Breast epithelium (tissue), 4 donors: ENCODE measurements at regions not wholly inside any gene's neighbourhood (a gene's known extent, or its start where the extent isn't known, plus 50 kb on each side); places are given as distances from the start of the nearest gene placed in this dataset.
"Not testable (repeated sequence)": the region's sequence is repeated elsewhere in the genome, so short reads cannot be mapped to it uniquely, and the experiment has no call there.

Source experiments
- DNase-seq, 2 donors: peaks; one replicate each; pipeline ENCODE4 v3.0.0-alpha.2; 2019; ENCODE audit warnings: low spot score in 2 of 2
- H3K27ac ChIP-seq, 2 donors: fragments of 200-600 bp; sonication (generic) in 1 of 2; one replicate each; pipeline ENCODE4 v1.5.1; 2016 to 2019; ENCODE audit warnings: mild to moderate bottlenecking in 1 of 2
- H3K27me3 ChIP-seq, 2 donors: fragments of 200-600 bp; sonication (generic) in 1 of 2; one replicate each; pipeline versions ENCODE4 v1.5.1 to v1.6.0; 2017 to 2019; ENCODE audit warnings: control low read depth in 1 of 2, mild to moderate bottlenecking in 1 of 2
- H3K36me3 ChIP-seq: fragments of 200-600 bp; one replicate; pipeline ENCODE4 v1.5.1; 2019
- H3K4me1 ChIP-seq, 2 donors: fragments of 200-600 bp; sonication (generic); one replicate each; pipeline ENCODE4 v1.5.1; 2016 to 2019; ENCODE audit warnings: control low read depth in 1 of 2
- H3K4me3 ChIP-seq, 3 donors: fragments of 200-600 bp; sonication (generic); 1 replicate in 2 of 3; 2 replicates in 1 of 3; pipeline ENCODE4 v1.5.1; 2016 to 2019; ENCODE audit warnings: mild to moderate bottlenecking in 3 of 3, moderate library complexity in 2 of 3
- H3K9me3 ChIP-seq, 2 donors: fragments of 200-600 bp; sonication (generic) in 1 of 2; one replicate each; pipeline ENCODE4 v1.5.1; 2016 to 2019; ENCODE audit warnings: control low read depth in 1 of 2
- POLR2A ChIP-seq: fragments of 450-650 bp; IDR thresholded peaks from one replicate; pipeline ENCODE4 v1.6.1; 2016; ENCODE audit warnings: antibody characterized with exemption, mild to moderate bottlenecking, moderate library complexity
- POLR2AphosphoS5 ChIP-seq, 3 donors: sonication (generic); formaldehyde crosslinking; IDR thresholded peaks; one replicate each; pipeline ENCODE4 v1.6.1; 2017; ENCODE audit warnings: antibody characterized with exemption in 3 of 3
- intact Hi-C: fragments of 100-400 bp; cut with DNase I; formaldehyde crosslinking; loops from one replicate; pipeline ENCODE4 v1.15.1; 2023; ENCODE audit warnings: low total_unique reads
- TF ChIP-seq, protein P1 (sequence below), 3 donors: fragments of 450-650 bp; IDR thresholded peaks; one replicate each; pipeline ENCODE4 v1.5.1; 2016 to 2017; ENCODE audit warnings: antibody characterized with exemption in 3 of 3, mild to moderate bottlenecking in 3 of 3, moderate library complexity in 3 of 3

DNA sequence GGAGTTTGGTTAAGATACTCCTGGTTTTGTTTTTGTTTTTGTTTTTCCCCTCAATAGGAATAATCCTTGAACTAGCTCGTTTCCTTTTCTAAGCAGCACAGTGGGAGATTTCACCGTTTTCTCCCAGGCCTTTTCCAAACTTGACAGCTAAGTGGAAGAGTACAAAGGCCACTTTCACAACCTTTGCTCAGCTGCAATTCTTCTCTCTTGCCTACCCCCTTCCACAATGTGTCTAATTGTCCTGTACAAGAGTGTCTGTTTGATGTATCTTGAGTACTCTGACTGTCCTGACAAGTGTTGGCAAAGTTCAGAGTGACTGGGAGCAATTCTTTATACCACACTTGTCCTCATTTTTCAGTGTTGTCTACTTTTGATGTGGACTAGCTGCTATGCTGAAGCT is 674.3 kb upstream of the AMOT start:
- intact Hi-C loops: no loop called here
- DNase-seq: no peak
- Histone ChIP-seq H3K4me3 (no peak overlapping the region), H3K36me3 (no peaks in the 10 kb centered on the region), H3K27ac (no peak overlapping the region), H3K4me1 (no peaks in the 10 kb centered on the region), H3K27me3 (peaks cover 0 to 23% of the 10 kb centered on the region in 2 donors), H3K9me3 (no peaks in the 10 kb centered on the region)
- TF ChIP-seq POLR2AphosphoS5 (IDR thresholded peaks at IDR 0.05) (no peak), POLR2A (no peak)
- TF ChIP-seq, protein P1, sequence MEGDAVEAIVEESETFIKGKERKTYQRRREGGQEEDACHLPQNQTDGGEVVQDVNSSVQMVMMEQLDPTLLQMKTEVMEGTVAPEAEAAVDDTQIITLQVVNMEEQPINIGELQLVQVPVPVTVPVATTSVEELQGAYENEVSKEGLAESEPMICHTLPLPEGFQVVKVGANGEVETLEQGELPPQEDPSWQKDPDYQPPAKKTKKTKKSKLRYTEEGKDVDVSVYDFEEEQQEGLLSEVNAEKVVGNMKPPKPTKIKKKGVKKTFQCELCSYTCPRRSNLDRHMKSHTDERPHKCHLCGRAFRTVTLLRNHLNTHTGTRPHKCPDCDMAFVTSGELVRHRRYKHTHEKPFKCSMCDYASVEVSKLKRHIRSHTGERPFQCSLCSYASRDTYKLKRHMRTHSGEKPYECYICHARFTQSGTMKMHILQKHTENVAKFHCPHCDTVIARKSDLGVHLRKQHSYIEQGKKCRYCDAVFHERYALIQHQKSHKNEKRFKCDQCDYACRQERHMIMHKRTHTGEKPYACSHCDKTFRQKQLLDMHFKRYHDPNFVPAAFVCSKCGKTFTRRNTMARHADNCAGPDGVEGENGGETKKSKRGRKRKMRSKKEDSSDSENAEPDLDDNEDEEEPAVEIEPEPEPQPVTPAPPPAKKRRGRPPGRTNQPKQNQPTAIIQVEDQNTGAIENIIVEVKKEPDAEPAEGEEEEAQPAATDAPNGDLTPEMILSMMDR (IDR thresholded peaks at IDR 0.05): no peak

DNA sequence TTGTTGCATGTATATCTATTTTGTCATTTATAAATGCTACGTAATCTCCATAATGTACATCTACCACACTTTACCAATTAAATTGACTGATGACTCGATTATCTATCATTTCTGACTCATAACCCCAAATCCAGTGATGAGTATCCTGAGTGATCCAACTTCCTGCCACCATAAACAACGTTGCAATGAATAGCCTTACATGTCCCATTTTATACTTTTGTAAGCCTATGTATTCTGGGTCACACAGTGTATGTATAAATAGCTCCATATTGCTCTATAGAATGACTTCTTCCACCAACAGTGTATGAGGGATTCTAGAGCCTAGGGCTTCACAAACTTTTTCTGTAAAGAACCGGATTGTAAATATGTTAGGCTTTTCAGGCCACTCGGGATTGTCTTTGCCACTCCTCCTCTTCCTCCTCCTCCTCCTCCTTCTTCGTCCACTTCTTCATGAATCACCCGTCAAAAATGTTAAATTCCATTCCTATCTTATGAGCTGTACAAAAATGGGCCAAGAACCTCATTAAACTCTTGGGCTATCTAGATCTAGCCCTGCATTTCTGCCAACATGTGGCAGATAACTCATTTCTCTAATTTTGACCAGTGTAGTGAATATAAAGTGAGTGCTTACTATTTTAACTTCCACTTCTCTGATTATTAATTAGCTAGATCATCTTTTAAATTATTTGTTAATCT is 672.2 kb upstream of the AMOT start:
- Histone ChIP-seq H3K4me3 (no peak overlapping the region), H3K27me3 (peaks cover 0 to 23% of the 10 kb centered on the region in 2 donors), H3K9me3 (no peaks in the 10 kb centered on the region), H3K27ac (no peak overlapping the region), H3K36me3 (no peaks in the 10 kb centered on the region), H3K4me1 (no peaks in the 10 kb centered on the region)
- TF ChIP-seq POLR2A: no peak
- TF ChIP-seq POLR2AphosphoS5 (IDR thresholded peaks at IDR 0.05): no peak
- TF ChIP-seq, protein P1 (IDR thresholded peaks at IDR 0.05): no peak
- DNase-seq: no peak
- intact Hi-C loops: no loop called here

DNA sequence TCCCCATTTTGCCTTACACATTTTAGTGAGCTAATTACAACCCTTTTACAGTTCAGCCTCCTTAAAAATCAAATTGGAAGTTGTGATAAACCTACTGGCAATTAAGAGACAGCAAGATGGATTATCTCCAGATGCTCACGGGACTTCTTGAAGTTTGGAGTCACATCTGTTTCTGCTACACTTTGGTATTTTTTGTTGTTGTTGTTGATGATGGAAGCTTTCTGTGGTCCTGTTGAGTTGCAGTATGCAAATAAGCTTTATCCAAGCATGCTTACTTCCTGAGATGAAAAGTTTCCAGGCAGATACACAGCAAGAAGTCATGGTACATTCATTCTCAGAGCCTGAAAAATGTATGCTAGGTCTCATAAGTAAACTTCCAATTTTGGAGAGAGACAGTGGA is 670.0 kb upstream of the AMOT start:
- TF ChIP-seq, protein P1 (IDR thresholded peaks at IDR 0.05): no peak
- TF ChIP-seq POLR2AphosphoS5 (IDR thresholded peaks at IDR 0.05): no peak
- no peak overlapping the region for H3K4me3 ChIP-seq
- H3K9me3 ChIP-seq: no peaks in the 10 kb centered on the region
- peaks cover 0 to 19% of the 10 kb centered on the region in 2 donors for H3K27me3 ChIP-seq
- DNase-seq: no peak
- H3K27ac ChIP-seq: no peak overlapping the region
- no peaks in the 10 kb centered on the region for H3K36me3 ChIP-seq
- H3K4me1 ChIP-seq: no peaks in the 10 kb centered on the region
- intact Hi-C loops: no loop called here

DNA sequence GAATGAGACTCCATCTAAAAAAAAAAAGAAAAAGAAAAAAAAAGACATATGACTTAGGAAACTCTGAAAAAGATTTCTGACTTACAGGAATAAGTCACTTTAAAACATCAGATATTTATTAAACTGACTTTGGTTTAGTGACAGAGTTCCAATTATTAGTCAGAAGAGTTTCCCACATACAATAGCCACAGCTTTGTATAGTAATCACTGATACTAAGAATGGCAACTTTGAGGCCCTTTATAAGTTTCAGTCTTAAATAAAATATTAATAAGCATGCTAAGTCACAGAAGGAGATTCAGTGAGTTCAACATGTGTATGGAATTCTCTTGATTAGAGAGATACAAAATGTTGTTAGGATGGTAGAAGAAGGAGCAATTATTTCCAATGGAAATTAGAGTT is 652.3 kb upstream of the AMOT start:
- no peaks in the 10 kb centered on the region for H3K4me1 ChIP-seq
- H3K36me3 ChIP-seq: no peaks in the 10 kb centered on the region
- no peak overlapping the region for H3K4me3 ChIP-seq
- no peak for TF ChIP-seq POLR2A
- no peak for TF ChIP-seq POLR2AphosphoS5 (IDR thresholded peaks at IDR 0.05)
- TF ChIP-seq, protein P1 (IDR thresholded peaks at IDR 0.05): no peak
- DNase-seq: no peak
- H3K27ac ChIP-seq: no peak overlapping the region
- H3K9me3 ChIP-seq: no peaks in the 10 kb centered on the region
- intact Hi-C loops: no loop called here
- peaks cover 0 to 13% of the 10 kb centered on the region in 2 donors for H3K27me3 ChIP-seq

DNA sequence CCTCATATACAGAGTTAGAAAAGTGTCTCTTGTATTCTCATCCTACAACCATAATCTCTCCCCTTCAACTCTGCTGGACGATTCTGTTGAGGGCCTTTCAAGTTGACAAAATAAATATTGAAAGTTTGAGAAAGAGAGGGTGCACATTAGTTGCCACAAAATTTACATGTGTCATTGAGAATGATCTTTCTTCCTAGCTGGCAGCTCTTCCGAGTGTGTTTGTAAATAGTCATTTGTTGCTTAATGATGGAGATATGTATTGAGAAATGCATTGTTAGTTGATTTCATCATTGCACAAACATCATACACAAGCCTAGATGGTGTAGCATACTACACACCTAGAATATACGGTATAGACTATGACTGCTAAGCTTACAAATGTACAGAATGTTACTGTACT is 632.8 kb upstream of the AMOT start:
- Histone ChIP-seq H3K36me3 (no peaks in the 10 kb centered on the region), H3K27ac (no peak overlapping the region), H3K27me3 (peaks cover 0 to 7% of the 10 kb centered on the region in 2 donors), H3K4me1 (no peaks in the 10 kb centered on the region), H3K4me3 (no peak overlapping the region), H3K9me3 (no peaks in the 10 kb centered on the region)
- no peak for DNase-seq
- intact Hi-C loops: no loop called here
- TF ChIP-seq POLR2A: no peak
- TF ChIP-seq, protein P1 (IDR thresholded peaks at IDR 0.05): no peak
- TF ChIP-seq POLR2AphosphoS5 (IDR thresholded peaks at IDR 0.05): no peak

DNA sequence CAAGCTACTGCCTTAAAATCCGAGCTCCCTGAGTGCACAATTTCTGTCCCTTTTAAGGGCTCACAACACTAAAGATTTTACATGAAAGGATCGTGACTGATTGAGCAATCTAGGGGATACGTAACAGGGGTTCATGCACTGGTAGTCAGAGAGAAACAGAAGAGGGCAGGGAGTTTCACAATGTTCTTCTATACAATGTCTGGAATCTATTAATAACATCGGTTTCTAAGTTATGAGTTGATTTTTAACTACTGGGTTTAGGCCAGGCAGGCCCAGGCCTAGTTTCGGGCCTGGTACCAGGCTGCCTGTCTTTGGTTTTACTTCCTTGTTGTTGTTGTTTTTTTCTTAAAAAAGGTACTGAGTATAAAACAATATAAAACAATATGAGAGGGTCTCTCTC is 632.4 kb upstream of the AMOT start:
- intact Hi-C loops, H3K9me3 ChIP-seq, H3K27ac ChIP-seq, H3K36me3 ChIP-seq, H3K27me3 ChIP-seq, DNase-seq, H3K4me1 ChIP-seq, H3K4me3 ChIP-seq: not testable (repeated sequence)
